Stimulated activated CD4-positive, alpha-beta T cell treated with anti-CD3 and anti-CD28 coated beads, Interleukin-1b, Interleukin-23, amount 100 ng/mL, for 1 hour (primary cell): ENCODE measurements at regions not wholly inside any gene's neighbourhood (a gene's known extent, or its start where the extent isn't known, plus 50 kb on each side); places are given as distances from the start of the nearest gene placed in this dataset.

Experiments
- DNase-seq, 2 donors: peaks; one replicate each; pipeline ENCODE4 v3.0.0-alpha.2; 2020; ENCODE audit warnings: low read depth in 2 of 2

DNA sequence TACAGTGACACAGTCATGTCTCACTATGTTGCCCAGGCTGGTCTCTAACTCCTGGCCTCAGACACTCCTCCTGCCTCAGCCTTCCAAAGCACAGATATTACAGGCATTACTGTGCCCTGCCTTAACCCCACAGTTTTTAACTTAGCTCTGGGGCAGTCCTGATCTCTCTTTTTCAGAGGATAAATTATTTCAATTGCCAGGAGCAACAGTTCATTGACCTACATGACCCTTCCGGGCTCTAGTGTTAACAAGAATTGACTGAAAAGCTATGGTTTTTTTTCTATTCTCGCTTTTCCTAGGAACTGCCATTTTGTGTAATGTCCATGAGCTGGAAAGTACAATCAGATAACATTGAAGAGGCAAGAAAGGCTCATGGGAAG is 92.8 kb downstream of the HNRNPLL start:
- no peak for DNase-seq

DNA sequence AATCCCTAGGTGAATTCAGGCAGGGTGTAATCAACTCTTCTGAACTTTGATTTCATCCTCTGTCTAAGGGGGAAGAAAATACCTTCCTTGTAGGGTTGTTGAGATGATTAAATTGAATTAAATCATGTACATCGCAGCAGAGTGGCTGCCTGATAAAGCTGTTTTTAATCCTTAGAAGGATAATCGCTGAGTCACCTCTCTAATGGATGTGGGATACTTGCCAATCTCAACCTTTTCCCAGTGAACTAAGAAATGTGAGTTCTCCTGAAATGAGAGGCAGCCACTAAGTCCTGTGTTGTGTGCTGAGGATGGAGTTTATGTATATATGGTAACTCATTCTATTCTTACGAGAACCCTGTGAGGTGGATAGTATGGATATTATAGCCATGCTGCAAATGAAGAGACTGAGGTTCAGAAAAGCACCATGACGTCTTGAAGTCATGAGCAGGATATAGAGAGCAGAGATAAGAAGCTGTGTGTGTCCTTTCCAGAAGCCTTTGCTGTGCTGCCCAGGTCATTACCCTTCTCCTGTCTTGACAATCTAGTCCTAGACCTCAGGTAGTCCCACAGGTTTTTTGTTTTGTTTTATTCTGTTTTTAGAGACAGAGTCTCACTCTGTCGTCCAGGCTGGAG is 93.3 kb downstream of the HNRNPLL start:
- DNase-seq: no peak

DNA sequence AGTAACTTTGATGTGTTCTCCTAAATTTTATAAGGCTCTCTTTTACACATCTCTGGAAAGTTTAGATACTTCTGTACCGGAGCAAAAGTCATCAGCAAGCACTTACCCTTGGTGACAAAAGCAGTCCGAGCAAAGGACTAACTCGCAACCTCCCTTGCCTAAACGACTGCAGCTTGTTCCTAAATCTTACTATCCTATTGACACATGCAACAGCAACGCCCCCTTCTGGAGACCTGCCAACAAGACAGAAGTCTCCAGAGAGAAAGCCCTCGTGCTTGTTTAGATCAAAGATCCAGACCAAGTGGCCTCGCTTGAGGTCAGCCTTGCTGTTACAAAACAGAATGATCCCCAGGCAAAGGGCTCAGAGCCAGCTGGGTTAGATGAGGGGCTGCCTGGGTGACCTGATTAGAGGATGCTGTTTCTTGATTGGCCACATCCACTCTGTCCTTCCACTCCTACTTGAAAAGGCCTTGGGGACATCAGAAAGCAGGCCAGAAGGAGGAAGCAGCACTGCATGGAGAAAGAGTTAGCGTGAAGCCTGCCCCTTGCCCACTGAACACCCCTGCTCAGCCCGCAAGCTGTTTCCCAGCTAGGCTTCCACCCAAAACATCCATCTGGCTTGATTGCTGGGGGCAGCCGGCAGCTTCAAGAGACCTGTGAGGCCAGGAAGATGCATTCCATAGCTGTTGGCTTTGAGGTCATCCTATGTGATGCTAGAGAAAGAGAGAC is 94.3 kb downstream of the HNRNPLL start:
- peak; percentile 54 to 65 for DNase-seq

DNA sequence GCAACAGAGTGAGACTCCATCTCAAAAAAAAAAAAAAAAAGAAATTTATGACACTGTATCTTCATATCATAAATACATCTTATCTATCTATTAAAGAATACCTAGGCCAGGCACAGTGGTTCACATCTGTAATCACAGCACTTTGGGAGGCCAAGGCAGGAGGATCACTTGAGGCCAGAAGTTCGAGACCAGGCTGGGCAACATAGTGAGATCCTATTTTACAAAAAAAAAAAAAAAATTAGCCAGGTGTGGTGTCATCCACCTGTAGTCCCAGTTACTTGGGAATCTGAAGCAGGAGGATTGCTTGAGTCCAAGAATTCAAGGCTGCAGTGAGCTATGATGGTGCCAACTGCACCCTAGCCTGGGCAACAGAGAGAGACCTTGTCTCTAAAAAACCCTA is 95.0 kb downstream of the HNRNPLL start:
- no peak for DNase-seq

DNA sequence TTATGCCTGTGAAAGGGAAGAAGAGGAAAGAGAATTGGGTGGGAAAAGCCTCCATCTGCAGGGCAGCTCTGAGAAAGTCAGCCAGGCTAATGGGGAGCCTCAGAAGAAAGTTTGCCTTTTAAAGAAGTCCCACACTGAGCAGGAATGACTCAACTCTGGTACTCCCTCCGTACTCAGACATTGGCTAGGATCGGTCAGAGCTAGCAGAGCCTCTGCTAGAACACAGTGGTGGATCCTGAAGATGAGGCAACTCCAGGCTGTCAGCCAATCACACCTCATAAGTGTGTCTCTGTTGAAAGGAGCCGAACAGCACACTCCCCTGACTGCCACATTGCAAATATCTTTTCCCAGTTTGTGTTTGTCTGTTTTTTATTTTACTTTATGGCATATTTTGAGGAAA is 96.9 kb downstream of the HNRNPLL start:
- no peak for DNase-seq

DNA sequence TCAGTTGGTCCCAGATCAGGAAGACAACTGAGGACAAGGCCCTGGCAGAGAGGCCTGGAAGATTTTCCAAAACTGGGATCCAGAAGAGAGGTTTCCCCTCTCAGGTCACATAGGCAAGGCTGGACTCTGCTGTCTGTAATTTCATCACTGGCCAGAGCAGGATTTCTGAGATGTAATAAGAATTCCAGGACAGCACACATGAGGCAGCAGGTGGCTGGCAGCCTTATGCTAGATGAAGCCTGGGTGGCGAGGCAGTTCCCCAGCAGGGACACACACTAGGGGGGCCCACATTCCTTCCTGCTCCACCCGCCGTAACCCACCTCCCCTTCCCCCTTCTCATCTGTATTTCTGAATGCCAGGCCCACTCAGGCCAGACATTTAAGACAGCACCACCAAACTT is 98.6 kb downstream of the HNRNPLL start:
- no peak for DNase-seq

DNA sequence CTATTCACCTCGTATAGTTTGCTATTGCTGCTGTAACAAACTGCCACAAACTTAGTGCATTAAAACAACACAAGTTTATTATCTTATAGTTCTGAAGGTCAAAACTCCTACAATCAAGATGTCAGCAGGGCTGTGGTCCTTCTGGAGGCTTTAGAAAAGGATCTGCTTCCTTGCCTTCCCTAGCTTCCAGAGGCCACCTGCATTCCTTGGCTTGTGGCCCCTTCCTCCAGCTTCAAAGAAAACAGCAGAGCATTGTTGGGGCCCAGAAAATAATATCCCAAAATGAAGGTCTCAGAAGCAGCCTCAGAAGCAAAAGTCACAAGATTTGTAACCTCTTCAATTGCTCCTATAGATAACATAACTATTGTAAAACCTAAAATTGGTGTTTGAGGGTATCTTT is 100.6 kb downstream of the HNRNPLL start:
- DNase-seq: no peak

DNA sequence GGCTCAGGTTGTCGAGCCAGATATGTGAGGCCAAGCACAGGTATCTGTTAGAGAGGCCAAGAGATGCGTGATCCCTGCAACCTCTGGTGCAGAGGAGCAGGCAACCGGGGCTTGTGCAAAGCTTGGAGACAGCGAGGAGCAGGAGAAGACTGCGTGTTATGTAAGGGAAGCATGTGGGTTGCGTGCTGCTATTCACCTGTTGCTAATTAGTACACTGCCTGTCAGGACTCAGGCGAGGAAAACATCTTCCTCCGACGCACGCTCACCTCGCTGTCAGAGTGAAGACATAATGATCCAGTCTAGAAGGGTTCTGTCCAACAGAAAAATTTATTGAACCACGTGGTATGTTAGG is 102.5 kb downstream of the HNRNPLL start:
- no peak for DNase-seq

DNA sequence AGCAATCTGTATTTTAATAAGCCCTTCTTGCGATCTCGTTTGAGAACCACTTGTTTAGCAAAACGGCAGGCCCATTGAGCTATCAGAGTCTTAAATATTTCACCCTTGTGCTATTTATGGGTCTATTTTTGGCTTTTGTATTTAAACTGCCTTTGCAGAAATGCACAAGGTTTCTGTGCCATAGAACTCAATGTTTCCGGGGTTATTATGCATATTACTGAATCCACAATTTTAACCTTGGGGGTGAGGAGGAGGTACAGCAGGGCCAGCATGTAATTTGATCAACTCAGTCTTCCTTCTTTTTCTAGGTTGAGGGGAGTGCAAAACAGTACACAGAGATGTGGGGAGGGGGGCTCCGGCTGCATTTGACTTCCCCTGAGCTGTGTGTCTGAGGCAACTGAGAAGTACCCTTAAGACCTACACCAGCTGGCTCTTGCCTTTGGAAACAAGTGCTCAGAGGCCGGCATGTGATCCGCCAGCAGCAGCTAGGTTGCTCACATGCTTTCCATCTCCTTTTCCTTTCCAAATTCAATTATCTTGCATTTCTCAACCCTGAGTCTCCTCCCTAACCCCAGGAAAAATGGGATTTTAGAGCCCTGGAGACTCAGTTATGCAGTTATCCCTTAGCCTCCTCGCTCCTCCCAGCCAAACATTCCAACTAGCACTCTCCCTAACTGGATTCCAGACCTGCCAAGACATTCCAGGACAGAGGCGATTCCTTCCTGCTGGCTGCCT is 103.0 kb downstream of the HNRNPLL start:
- DNase-seq: no peak

DNA sequence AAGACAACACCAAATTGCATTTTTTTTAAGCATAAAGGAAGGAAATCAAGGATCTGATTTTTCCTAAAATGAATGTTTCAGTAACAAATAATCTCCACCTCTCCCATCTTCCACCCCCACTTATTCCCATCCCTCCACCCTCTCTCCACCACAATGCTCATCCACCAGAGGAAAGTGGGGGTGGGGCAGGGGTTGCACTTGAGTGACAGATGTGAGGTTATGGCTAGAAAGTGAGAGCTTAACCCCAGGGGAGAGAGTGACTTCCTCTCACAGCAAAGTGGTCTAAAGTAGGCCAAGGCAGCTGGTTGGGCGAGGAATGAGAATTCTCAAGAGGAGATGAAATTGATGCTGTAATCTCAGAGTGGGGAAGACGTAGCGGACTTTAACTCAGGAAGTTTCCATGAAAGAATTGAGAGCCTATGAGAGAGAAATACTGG is 104.7 kb downstream of the HNRNPLL start:
- no peak for DNase-seq

DNA sequence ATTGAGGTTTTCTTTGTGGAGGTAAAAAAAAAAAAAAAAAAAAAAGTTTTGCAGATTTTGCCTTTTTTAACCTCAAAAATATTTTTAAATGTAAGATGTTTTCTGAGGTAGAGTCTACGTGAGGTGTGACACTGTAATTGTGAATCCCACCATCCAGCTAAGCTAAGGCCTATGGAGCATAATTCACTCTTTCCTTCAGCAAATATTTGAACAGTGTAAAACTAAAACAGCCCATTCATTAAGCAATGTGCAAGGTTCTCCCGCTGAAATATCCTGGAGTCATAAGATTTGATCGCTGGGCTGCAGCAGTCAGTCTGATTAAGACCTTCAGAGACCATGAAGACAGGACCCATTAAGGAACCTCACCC is 105.1 kb downstream of the HNRNPLL start:
- no peak for DNase-seq

DNA sequence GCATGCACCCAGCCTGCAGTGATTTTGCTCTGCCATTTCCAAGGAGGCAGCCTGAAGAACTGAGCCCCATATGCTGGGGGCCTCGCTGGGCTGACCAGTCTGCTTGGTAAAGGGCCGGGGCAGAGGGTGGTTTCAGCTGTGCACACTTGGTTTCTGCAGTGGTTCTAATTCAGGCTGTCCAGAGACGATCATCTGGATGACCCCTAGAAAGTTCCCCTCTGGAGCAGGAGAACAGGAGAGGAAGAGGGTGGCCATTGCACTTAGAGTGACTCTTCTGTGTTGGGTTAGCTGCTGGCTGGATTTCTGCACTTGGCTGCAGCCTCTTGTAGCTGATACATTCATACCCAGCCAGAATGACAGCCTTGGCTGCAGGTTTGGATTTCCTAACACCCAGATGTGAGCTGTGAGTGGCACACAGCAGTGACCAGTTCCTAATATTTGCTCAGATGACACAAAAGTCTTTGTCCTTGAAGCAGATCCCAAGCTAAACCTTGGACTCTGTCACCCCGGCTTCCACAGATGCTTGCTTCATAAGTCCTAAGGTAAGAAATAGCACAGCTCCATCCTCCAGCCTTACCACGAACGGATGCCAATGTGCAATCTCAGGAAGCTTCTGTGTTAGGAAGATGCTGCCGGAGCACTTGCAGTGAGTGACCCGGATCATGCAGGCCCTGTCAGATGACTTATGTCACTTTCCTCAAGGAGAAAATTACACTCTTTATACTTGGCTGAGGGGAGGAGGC is 105.6 kb downstream of the HNRNPLL start:
- no peak for DNase-seq

DNA sequence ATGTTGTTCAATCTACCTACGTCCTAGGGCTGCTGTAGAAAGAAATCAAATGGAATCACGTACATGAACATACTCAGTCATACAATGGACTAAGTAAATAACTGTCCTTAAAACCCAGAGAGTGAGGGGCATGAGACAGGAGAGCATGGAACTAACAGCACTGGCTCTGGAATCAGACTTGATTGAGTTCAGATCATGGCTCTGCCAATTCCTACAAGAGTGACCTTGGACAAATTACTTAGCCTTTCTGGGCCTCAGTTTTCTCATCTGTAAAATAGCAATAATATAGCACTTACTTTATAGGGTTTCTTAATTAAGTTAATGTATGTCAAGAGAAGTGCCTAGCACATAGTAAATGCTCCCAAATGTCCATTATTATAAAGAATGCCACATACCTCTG is 106.8 kb downstream of the HNRNPLL start:
- no peak for DNase-seq

DNA sequence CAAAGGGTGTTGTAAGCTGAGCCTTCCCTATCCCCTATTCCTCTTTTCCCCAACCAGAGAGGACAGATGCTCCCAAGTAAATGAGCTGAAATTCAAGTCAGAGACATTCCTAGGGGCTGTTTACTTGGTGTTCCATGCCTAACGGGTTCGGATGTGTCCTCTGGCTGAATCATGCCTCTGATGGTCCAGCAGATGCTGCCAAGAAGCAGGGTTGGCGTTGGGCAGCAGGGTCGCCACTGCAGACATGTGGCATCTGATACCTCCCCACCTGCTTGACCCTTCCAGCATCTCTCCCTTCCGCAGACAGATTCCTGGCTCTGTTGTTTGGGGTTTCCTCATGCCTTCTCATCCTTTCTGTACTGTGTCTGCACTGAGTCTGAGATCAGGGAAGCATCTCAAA is 108.3 kb downstream of the HNRNPLL start:
- no peak for DNase-seq

DNA sequence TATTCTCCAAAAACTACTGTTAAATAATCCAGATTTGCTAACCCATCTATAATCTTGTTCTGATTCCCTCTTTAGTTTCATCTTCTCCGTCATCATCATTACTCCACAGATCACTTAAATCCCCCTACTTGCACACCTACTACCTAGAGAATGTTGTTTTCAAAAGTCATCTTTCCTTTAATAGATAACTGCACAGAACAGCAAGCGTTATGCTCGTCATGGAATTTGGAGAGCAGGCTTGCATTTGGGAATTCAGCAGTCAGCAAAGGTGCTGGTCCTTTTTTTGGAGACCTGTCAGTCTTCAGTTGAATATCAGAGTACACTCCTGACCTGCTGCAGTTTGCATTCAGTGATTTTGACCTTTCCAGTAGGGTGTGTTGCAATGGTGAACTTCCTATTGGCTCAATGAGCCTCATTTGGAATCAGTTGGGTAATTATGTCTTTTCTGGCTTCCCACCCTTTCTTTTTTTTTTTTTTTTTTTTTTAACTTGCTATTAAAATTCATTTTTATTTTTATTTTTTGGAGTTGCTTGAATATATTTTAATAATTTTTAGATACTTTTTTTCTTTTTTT is 110.6 kb downstream of the HNRNPLL start:
- no peak for DNase-seq

DNA sequence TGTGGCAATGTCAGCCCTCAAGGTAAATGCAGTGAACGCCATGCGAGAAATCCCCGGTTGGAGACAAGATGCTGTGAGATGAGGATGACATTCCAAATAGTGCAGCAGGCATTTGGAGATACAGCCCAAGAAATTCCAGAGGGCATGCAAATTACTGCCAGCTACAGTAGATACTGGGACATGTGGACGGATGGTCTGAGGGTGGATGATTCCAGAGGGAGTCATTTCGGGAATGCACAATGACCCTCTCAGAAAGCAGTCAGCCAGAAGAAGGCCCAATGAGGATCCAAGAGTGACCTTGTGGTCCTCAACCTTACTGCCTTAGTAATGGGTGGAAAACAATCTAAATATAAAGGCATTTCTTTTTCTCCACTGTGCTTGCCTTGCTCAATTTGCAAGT is 111.3 kb downstream of the HNRNPLL start:
- no peak for DNase-seq

DNA sequence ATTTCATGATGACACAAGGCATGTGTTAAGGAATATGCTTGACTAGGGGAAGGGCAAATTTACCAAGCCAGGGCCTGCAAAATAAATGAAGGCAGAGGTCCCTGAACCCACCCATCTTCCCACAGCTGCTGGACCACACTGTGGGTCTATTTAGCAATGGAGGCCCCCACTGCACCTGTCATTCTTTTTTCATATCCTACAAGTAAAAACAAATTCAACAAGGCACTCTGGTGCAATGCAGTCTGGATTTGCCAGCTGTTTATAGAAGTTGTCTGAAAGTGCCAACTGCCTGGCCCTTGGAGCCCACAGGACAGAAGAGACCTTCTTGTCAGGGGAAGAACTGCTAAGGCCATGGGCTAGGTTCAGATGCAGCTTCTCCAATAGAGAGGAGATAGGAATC is 112.8 kb upstream of the ATL2 start:
- no peak for DNase-seq

DNA sequence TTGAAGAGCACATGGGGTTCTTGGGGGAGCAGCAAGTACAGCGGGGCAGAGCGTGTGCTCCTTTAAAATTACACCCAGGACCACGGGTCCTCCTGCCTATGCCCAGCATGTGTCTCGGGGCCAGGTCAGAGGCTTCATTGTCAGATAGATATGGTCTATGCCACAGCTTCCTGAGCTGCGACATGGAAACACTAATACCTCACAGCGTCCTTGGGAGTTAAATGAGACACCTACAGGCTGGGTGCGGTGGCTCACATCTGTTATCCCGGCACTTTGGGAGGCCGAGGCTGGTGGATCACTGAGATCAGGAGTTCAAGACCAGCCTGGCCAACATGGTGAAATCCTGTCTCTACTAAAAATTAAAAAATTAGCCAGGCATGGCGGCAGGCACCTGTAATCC is 110.8 kb upstream of the ATL2 start:
- no peak for DNase-seq

DNA sequence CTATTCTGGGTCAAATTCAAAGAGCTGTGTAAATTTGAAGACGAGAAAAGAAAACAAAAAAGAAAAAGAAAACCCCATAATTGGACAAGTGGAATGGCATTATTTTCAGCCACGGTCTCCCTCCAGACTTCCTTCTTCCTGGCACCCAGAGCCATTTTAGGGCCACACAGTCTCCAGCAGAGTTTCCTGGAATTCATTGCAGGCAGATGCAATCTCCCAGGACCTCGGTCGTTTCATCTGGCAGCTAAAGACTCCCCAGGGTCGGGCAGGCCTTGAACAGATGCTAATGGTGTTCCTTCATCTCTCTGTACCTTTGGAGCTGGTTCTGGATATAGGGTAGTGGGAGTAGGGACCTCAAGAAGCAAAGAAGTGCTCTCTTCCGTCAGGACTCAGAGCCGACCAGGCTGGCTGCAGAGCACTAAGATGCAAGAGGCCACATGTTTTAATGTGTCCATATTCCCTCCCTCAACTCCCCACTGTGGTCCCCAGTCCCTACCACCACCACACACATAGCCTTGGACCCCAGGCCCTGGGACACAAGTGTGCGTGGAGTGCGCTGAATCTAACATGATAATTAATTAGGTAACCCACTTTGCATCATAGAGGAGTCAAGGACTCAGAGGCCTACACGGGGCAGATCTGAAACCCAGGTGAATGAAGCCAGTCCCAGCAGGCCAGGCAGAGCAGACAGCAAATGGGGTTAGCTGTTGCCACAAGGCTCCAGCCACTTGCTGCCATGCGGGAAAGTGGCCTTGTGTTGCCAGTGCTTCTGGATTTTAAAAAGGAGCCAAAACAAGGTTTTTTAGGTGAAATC is 109.3 kb upstream of the ATL2 start:
- DNase-seq: no peak

DNA sequence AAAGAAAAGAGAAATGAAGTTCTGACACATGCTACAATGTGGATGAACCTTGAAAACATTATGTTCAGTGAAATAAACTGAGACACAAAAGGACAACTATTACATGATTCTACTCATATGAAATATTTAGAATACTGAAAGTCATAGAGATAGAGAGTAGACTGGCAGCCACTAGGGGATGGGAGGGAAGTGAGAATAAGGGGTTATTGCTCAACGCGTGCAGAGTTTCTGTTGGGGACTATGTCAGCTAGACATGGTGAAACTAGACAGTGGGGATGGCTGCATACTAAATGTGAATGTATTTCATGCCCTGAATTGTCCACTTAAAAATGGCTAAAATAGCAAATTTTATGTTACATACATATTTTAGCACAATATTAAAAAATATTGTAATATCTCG is 108.7 kb upstream of the ATL2 start:
- DNase-seq: no peak

DNA sequence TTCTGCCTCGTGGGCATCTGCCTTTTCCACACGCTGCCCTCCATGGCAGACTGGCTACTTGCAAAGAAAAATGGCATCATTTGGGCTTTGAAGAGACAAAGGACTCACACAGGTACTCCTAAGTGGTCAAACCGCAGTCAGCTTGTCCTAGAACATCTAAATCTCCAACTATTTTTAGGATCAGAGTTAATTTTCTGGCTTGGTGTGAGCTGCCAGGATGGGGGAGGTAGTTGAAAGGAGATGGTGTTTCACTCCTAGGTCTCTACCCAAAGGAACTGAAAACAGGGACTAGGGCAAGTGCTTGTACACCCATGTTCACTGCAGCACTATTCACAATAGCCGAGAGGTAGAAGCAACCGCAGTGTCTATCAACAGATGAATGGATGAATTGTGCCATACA is 107.9 kb upstream of the ATL2 start:
- DNase-seq: no peak
